ENCODE measurements at regions not wholly inside any gene's neighbourhood (a gene's known extent, or its start where the extent isn't known, plus 50 kb on each side); places are given as distances from the start of the nearest gene placed in this dataset.

DNA sequence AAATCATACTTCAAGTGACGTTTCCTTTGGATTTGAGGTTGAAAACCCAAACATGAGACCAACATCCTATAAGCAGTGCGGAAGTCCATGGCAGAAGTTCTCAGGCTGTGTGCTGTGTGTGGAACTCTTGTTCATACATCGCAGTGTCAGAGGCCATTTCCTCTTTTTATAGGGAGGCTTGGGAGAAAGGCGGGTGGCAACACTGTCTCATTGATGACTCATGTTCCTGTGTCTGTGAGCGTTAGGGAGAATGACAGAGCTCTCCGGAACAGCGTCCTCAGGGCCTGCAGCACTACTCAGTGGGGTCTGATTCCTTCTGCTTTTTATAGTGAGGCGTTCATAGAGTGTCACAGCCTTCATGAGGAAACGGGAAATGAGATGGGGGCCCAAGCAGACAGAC, 98.8 kb upstream of the BASP1 start:
- peak in 2 of 3 donors; percentile 94 to 96 for DNase-seq (ENCODE audit: low read depth in 2 of 3, low spot score in 2 of 3)

DNA sequence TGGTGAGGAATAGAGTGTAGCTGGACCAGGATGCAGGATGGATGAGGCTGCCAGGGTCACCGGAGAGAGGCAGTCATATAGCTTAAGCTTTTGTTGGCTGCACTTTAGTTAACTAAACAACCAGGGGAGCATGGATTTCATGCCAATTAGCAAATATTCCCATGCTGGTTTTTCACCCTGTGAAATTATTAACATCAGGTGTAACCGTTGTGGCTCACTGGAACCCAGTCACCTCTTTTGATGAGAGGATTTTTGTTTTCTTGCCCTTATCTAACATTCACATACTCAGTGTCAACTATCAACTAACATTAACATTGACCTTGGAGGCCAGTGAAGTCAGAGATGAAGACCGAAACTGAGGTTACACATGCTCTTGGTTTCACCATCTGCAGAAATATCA, 97.2 kb upstream of the BASP1 start:
- no peak for DNase-seq (ENCODE audit: low read depth in 2 of 3, low spot score in 2 of 3)

DNA sequence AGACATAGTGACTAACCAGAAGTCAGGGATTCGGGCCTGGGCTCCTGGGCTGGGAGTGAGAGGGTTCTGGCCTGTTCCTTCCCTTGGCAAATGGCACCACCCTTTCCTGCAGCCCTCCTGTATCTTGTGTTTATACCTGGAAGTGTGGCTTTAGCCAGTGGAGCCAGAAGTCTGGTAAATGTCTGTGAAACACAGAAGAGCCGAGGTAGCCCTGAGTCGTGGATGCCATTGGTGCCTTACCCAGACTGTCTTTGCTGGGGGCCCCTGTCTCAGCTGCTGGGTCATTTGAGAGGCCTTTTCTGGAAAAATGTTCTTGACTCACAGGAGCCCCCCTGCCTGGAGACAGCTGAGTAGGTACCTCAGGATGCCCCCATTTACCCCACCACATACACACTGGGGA, 95.7 kb upstream of the BASP1 start:
- no peak for DNase-seq (ENCODE audit: low read depth in 2 of 3, low spot score in 2 of 3)

DNA sequence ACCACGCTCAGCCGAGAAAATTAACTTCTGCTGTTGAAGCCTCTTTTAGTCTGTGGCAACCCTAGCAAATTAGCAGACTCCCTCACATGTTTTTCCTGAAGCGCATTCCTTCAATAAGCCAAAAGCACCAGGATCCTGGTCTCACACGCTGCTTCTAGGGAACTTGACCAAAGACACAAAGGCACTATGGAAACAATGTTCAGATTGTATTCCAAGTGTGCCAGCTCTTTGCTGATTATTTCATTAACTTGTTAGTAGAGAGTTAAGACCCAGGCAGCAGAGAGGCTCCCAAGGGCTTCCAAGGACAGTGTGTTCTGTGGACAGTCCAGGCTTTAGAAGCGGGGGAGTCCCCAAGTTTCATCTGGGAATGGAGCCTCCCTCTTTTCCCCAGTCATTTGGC, 94.4 kb upstream of the BASP1 start:
- no peak for DNase-seq (ENCODE audit: low read depth in 2 of 3, low spot score in 2 of 3)

DNA sequence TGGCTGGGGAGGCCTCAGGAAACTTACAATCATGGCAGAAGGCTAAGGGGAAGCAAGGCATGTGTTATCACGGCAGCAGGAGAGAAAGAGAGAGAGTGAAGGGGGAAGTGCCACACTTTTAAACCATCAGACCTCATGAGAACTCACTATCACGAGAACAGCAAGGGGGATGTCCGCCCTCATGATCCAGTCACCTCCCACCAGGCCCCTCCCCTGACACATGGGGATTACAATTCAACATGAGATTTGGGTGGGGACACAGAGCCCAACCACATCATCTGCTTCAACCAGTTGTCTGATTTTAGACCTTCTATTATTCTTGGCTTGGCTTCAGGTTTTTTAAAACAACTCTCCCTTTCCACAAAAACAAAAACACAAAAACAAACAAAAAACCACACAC, 93.7 kb upstream of the BASP1 start:
- DNase-seq (ENCODE audit: low read depth in 2 of 3, low spot score in 2 of 3) = peak in 1 of 3 donors; percentile 17

DNA sequence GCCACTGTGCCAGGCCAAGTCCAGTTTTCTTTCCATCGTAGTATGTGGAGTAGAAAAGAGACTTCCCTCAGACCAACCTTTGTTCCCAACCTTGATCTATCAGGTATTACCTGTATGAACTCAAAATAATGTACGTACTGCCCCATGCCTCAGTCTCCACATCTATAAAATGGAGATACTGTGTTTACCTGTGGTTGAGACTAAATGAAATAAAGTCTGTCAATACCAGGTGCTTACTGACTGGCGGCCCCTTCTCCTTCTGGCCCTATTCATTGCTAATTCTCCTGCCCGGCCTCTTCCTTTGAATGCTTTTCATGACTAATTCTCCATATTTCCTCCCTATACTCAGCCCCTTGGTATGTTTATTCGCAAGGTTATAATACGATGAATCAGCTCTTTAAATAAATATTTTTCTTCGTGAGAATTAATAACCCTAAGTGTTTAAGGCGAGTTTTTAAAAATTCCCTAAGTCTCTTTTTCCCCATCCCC, 89.6 kb upstream of the BASP1 start:
- DNase-seq (ENCODE audit: low read depth in 2 of 3, low spot score in 2 of 3) = no peak

DNA sequence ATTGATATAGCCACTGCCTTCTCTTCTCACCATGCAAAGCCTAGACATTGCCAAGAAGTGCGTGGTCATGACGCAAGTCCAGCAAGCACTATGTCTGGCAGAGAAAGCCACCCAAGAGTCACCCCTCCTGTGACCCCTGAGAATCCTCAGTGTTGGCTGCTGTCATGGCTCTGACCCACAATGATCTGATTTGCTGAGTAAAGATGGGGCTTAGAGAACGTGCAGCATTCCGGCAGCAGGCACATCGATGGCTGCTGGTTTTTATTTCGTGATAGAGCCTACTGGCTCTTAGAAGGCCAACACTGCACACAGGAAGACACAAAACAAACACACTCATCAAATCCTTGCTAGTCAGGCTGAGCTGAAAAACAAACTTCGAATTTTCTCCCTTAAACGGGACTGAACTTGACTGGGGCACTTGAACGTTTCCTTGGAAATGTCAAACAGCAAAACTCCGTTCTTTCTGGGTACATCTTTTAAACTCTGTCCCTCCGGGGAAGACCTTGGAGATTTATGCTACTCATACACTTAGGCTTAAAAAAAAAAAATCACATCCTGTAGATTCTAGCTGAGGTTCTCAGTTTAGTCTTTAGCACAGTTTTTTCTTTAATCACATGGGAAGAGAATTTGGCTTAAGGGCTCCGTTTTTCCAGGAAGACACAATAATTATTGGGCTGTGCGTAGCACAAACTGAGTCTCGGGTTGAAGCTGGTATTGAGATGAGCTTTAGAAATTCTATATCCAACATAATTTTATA, 88.2 kb upstream of the BASP1 start:
- no peak for DNase-seq (ENCODE audit: low read depth in 2 of 3, low spot score in 2 of 3)

DNA sequence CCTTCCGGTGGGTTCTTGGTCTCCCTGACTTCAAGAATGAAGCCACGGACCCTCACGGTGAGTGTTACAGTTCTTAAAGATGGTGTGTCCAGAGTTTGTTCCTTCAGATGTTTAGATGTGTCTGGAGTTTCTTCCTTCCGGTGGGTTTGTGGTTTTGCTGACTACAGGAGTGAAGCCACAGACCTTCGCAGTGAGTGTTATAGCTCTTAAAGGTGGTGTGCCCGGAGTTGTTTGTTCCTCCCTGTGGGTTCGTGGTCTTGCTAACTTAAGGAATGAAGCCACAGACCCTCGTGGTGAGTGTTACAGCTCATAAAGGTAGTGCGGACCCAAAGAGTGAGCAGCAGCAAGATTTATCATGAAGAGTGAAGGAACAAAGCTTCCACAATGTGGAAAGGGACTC, 87.1 kb upstream of the BASP1 start:
- DNase-seq (ENCODE audit: low read depth in 2 of 3, low spot score in 2 of 3) = peak in 2 of 3 donors; percentile 57 to 80

DNA sequence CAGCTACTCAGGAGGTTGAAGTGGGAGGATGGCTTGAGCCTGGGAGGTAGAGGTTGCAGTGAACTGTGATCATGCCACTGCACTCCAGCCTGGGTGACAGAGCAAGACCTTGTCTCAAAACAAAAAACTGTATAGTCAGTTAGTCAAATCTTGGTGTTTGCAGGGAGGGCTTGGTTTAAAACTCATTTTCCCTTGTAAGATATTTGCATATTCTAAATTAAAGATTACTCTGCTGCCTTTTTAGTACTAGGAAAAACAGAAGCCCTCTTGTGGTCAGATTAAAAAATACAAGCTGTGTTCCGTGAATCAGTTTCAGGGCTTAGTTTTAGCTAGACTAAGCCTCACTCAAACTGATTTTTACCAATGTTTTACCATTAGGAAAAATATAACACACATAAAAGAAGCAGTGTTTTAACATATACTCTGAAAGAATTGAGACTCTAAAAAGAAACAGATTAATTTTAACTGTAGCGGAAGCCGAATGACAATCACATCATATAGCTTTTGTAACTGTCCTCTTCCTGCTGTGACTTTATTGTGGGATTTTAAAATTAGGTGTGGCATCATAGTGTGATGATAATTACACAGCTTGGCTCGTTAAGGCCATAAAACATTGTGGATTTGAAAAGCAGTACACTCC, 84.9 kb upstream of the BASP1 start:
- DNase-seq (ENCODE audit: low read depth in 2 of 3, low spot score in 2 of 3) = peak in 2 of 3 donors; percentile 24 to 62

DNA sequence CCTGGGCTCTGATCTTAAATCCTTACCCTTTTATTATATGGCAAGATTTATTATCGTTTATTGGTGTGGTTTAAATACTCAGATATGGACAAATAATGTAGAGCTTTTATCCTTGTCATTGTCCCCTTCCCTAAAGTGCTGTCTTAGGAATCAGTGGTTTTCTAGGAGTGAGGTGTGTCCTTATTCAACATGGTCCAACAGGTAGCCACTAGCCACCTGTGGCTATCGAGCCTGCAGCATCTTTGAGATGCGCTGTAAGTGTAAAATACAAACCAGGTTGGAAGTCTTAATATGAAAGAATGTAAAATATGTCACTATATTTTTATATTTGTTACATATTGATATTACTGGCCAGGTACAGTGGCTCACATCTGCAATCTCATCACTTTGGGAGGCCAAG, 82.4 kb upstream of the BASP1 start:
- DNase-seq (ENCODE audit: low read depth in 2 of 3, low spot score in 2 of 3) = no peak

DNA sequence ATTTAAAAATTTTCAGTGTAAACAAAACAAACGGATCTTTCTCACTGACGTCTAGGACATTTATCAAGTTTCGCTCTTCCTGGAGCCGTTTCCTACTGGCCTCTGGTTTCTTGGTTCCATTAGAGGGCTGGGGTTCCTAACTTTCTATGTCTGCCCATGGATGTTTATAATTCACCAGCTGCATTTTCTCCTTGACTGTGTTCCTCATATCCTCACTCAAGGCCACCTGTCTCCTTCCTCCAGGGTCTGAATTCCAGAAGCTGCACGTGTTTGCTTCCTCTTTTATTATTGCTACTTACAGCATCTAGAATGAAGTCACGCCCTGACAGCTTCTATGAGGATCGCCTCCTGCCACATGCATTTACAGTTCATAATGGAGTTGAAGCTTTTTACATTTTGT, 74.1 kb upstream of the BASP1 start:
- no peak for DNase-seq (ENCODE audit: low read depth in 2 of 3, low spot score in 2 of 3)

DNA sequence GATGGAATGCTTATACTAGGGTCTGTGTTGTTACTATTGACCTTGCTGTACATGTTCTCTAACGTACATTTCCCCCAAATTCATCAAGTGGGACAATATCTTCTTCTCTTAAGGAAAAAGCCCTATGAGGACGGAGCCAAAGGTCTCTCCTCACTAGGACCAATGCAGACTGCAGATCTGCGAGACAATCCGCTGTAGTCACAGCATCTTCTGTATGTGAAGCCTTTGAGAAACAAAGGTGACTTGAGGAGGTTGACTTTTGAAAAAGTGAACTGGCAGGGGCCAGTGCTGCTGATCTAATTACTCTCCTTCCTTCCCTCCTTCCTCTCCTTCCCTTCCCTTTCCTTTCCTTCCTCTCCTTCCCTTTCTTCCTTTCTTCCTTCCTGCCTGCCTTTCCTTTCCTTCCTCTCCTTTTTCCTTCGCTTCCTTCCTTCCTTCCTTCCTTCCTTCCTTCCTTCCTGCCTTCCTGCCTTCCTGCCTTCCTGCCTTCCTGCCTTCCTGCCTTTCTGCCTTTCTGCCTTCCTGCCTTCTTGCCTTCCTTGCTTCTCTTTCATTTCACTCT, 71.1 kb upstream of the BASP1 start:
- no peak for DNase-seq (ENCODE audit: low read depth in 2 of 3, low spot score in 2 of 3)

DNA sequence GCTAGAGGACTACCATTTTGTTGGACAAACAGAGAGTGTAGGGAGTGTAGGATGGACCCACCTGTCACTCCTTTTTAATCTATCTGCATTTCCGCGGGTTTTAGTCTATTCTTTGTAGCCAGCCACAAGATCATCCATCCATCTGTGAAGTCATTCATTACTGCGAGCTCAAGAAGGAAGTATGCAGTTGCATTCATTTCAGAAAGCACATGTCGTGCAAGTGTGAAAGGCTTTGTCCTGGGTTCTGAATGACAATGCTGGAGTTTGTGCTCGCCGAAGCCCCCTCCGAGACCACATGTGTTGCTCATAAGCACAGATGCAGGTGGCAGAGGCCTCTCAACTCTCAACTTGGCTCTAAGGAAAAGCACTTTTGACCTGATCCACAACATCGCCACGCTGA, 70.3 kb upstream of the BASP1 start:
- no peak for DNase-seq (ENCODE audit: low read depth in 2 of 3, low spot score in 2 of 3)

DNA sequence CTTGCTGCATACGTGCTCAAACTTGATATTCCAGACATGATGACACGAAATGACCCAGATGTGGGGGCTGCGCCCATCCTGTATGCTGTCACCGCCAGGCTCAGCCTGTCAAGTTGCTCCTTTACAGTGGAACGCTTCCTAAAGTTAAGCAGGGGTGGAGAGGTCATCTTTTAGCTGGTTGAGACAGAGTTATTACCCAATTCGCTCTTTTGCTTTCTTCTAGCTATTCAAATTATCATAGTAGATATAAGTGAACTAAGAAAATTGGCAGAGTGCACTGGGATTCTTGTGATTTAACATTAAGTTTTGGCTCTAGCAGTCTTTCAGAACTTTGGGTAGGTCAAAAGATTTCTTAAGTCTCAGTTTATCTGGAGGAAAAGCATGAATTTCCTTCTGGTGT, 69.8 kb upstream of the BASP1 start:
- no peak for DNase-seq (ENCODE audit: low read depth in 2 of 3, low spot score in 2 of 3)

DNA sequence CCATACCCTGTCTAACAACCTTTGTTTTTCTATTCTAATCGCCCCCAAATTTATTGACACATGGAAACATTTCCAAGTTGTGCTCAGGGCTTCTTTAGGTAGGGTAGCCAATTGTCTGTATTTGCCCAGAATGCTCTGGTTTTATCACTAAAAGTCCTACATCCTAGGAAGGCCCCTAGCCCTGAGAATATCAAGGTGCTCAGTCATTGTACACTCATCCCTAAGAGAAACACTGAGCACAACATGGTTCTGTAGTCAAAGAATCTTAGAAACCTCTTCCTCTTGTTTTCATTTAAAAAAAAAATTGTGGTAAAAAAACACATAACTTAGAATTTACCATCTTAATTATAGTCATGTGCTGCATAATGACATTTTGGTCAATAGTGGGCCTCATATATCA, 69.0 kb upstream of the BASP1 start:
- DNase-seq (ENCODE audit: low read depth in 2 of 3, low spot score in 2 of 3) = no peak

DNA sequence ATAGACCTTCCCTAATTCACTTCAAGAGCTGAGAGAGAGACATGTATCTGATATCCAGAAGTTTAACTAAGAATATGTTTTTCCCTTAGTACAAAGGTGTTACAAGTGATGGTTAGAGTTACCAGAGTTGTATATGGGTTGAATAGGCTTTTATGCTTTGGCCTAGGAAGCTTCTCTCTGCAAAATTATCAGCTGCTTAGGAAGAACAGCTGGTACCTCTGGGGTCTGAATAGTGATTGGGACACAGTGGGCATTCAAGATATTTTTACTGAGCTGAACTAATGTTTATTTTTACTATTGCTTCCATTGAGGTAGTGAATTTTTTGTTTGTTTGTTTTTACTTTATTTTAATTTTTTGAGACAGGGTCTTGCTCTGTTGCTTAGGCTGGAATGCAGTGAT, 67.6 kb upstream of the BASP1 start:
- no peak for DNase-seq (ENCODE audit: low read depth in 2 of 3, low spot score in 2 of 3)

DNA sequence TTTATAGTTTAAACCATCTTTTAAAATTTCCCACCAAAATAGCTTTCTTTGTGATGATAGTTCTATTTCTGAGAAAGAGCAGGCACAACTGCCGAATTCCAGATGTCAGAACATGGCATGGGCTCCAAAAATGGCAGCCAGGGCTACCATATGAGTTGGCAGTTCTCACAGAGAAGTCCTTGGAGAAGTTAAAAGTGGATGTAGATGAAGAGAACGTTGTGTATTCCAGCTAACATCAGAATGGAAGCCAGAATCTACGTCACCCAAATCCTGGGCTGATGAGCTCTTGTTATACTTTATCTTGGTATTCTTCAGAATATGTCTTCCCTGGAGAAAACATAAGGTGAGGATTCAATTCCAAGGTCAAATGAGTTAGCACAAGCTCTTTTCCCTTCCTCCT, 66.9 kb upstream of the BASP1 start:
- no peak for DNase-seq (ENCODE audit: low read depth in 2 of 3, low spot score in 2 of 3)

DNA sequence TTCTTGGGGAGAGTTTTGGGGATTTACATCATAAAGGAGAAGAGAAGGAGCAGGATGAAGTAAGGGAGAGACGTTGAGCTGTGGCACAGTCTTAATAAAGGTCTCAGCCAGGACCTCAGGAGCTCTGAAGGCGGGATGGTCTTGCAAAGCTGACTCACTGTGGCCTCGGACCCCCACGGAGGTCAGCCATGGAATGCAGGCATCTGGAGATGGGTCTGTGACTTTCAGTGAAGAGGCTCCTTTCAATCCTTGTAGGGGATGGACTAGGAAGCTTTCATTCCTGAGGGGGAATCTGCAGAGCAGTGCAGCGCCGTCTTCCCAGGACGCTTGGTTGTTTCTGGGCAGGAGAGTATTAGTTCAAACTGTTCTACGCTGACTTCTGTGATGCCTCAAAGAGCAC, 65.7 kb upstream of the BASP1 start:
- no peak for DNase-seq (ENCODE audit: low read depth in 2 of 3, low spot score in 2 of 3)

DNA sequence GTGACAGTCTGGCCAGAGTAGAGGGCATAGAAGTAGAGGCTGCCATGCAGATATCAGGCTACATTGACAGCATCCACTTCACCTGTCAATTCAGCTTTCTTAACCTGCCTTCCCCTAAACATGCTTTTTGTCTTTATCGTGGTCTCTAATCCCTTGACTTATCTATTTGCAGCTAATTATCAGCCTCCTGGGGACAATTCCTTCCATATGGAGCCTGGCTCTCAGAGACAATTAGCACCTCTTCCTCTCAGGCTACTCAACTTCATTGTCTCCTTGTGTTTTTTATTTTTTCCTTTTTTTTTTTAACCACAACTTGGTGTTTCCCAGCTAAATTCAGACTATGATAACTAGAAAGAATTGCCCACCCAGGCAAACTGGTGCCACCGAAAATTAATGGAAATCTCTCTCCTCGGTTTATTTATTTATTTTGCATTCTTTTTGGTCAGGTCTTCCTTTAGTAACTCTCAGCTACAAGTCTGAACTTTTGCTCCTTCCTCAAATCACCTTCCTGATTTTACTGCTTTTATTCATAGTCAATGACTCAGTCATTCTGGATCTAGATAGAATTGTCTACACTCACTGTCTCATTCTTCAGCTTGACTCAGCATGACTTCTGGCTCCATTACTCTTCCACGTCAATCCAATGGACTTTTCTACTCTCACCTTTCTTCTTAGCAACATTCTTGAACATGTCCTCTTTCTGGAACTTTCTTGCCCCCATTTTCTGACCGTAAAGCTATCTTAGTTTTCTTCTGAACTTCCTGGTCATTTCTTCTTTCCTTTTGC, 63.0 kb upstream of the BASP1 start:
- no peak for DNase-seq (ENCODE audit: low read depth in 2 of 3, low spot score in 2 of 3)

DNA sequence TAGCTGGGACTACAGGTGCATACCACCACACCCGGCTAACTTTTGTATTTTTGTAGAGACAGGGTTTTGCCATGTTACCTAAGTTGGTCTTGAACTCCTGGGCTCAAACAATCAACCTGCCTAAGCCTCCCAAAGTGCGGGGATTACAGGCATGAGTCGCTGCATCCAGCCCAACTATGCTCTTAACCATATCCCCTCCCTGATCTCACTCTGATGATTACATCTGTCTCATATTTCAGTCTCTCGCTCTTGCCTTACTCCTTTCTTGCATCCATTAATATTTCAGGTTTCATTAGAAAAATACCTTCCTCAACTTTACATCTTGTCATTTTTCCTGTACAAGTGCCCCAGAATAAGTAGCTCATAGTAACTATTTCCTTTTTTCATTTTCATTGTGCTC, 61.0 kb upstream of the BASP1 start:
- DNase-seq (ENCODE audit: low read depth in 2 of 3, low spot score in 2 of 3) = no peak

DNA sequence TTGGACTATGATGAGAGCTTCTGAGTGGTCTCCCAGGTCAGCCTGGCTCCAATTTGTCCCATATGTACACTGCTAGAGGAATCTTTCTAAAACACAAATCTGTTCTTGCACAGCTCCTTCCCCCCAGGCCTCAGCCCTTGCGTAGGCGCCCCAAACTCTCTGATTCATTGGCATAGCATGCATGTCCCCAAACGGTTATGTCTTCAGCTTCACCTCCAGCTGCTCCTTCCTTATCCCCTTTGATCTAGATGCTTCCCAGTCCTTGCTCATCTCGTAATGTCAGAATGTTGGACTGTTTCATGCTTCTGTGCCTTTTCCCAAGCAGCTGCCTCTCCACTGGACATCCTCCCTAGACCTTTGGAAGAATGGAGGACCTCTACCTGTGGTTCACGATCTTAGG, 60.1 kb upstream of the BASP1 start:
- no peak for DNase-seq (ENCODE audit: low read depth in 2 of 3, low spot score in 2 of 3)

Measured in hematopoietic multipotent progenitor cell (in vitro differentiated cells).